Liver (tissue), 8 donors: ENCODE measurements at regions not wholly inside any gene's neighbourhood (a gene's known extent, or its start where the extent isn't known, plus 50 kb on each side); places are given as distances from the start of the nearest gene placed in this dataset.

Source experiments
- DNase-seq: peaks from one replicate; pipeline ENCODE4 v3.0.0-alpha.2; 2017; ENCODE audit warnings: low spot score
- H3K27ac ChIP-seq, 2 donors: one replicate each; pipeline ENCODE4 v1.7.0; 2013; ENCODE audit warnings: inconsistent platforms in 2 of 2, low read length in 2 of 2, control low read depth in 1 of 2, low read depth in 1 of 2, mild to moderate bottlenecking in 1 of 2
- H3K27me3 ChIP-seq, 4 donors: one replicate each; pipeline versions ENCODE4 v1.6.1 to v1.7.0; 2013; ENCODE audit warnings: low read length in 3 of 4, inconsistent platforms in 1 of 4, mild to moderate bottlenecking in 1 of 4, moderate library complexity in 1 of 4; ENCODE audit not compliant: control insufficient read depth in 4 of 4, insufficient read depth in 4 of 4
- H3K36me3 ChIP-seq, 4 donors: one replicate each; pipeline versions ENCODE4 v1.6.1 to v1.7.0; 2013; ENCODE audit warnings: low read length in 3 of 4, mild to moderate bottlenecking in 3 of 4, low read depth in 1 of 4, moderate library complexity in 1 of 4; ENCODE audit not compliant: control insufficient read depth in 4 of 4, insufficient read depth in 3 of 4
- H3K4me1 ChIP-seq, 4 donors: one replicate each; pipeline versions ENCODE4 v1.6.1 to v1.7.0; 2013; ENCODE audit warnings: low read length in 3 of 4, mild to moderate bottlenecking in 3 of 4, moderate library complexity in 1 of 4; ENCODE audit not compliant: control insufficient read depth in 4 of 4, insufficient read depth in 4 of 4
- H3K4me3 ChIP-seq, 3 donors: one replicate each; pipeline versions ENCODE4 v1.6.1 to v1.7.0; 2013; ENCODE audit warnings: low read length in 3 of 3, control low read depth in 1 of 3, low read depth in 1 of 3, mild to moderate bottlenecking in 1 of 3
- H3K9ac ChIP-seq, 2 donors: one replicate each; pipeline ENCODE4 v1.7.0; 2013; ENCODE audit warnings: low read length in 2 of 2, mild to moderate bottlenecking in 2 of 2, moderate library complexity in 2 of 2, control low read depth in 1 of 2, low read depth in 1 of 2
- H3K9me3 ChIP-seq, 4 donors: one replicate each; pipeline versions ENCODE4 v1.6.1 to v1.7.0; 2013; ENCODE audit warnings: low read length in 3 of 4; ENCODE audit not compliant: control insufficient read depth in 4 of 4
- ATF3 ChIP-seq: IDR thresholded peaks from 2 replicates; pipeline ENCODE4 v1.6.1; 2016; ENCODE audit warnings: antibody characterized with exemption
- CTCF ChIP-seq: fragments of 150-350 bp; IDR thresholded peaks from 2 replicates; pipeline ENCODE4 v1.5.1; 2017; ENCODE audit warnings: improper control_type of control experiment, low read depth, low read length; ENCODE audit not compliant: missing input control
- EGR1 ChIP-seq, 2 donors: IDR thresholded peaks; 2 replicates each; pipeline ENCODE4 v1.6.1; 2016 to 2018; ENCODE audit warnings: antibody characterized with exemption in 2 of 2, low read depth in 2 of 2
- FOXA1 ChIP-seq: IDR thresholded peaks from 2 replicates; pipeline ENCODE4 v1.6.1; 2016; ENCODE audit warnings: antibody characterized with exemption
- FOXA2 ChIP-seq: IDR thresholded peaks from 2 replicates; pipeline ENCODE4 v1.6.1; 2016; ENCODE audit warnings: antibody characterized with exemption
- GABPA ChIP-seq, 2 donors: IDR thresholded peaks in 1 of 2; conservative IDR thresholded peaks in 1 of 2; 2 replicates each; pipeline ENCODE4 v1.6.1; 2016; ENCODE audit warnings: antibody characterized with exemption in 2 of 2, mild to moderate bottlenecking in 1 of 2, moderate library complexity in 1 of 2
- HNF4A ChIP-seq, 2 donors: conservative IDR thresholded peaks; 2 replicates each; pipeline ENCODE4 v1.6.1; 2016; ENCODE audit warnings: antibody characterized with exemption in 2 of 2, mild to moderate bottlenecking in 2 of 2
- HNF4G ChIP-seq: IDR thresholded peaks from 2 replicates; pipeline ENCODE4 v1.6.1; 2016; ENCODE audit warnings: antibody characterized with exemption
- JUND ChIP-seq, 2 donors: IDR thresholded peaks; 2 replicates each; pipeline ENCODE4 v1.6.1; 2016; ENCODE audit warnings: antibody characterized with exemption in 2 of 2
- MAX ChIP-seq: IDR thresholded peaks from 2 replicates; pipeline ENCODE4 v1.6.1; 2016; ENCODE audit warnings: antibody characterized with exemption
- NR2F2 ChIP-seq: IDR thresholded peaks from 2 replicates; pipeline ENCODE4 v1.6.1; 2016; ENCODE audit warnings: antibody characterized with exemption
- RAD21 ChIP-seq, 2 donors: IDR thresholded peaks; 2 replicates each; pipeline ENCODE4 v1.6.1; 2016; ENCODE audit warnings: antibody characterized with exemption in 2 of 2, mild to moderate bottlenecking in 2 of 2
- REST ChIP-seq: IDR thresholded peaks from 2 replicates; pipeline ENCODE4 v1.6.1; 2016; ENCODE audit warnings: antibody characterized with exemption, mild to moderate bottlenecking
- RXRA ChIP-seq, 2 donors: IDR thresholded peaks; 2 replicates each; pipeline ENCODE4 v1.6.1; 2017 to 2018; ENCODE audit warnings: antibody characterized with exemption in 2 of 2, mild to moderate bottlenecking in 1 of 2
- SP1 ChIP-seq: IDR thresholded peaks from 2 replicates; pipeline ENCODE4 v1.6.1; 2018; ENCODE audit warnings: antibody characterized with exemption, mild to moderate bottlenecking
- TAF1 ChIP-seq: conservative IDR thresholded peaks from 2 replicates; pipeline ENCODE4 v1.6.1; 2016; ENCODE audit warnings: antibody characterized with exemption, mild to moderate bottlenecking
- YY1 ChIP-seq: IDR thresholded peaks from 2 replicates; pipeline ENCODE4 v1.6.1; 2016; ENCODE audit warnings: antibody characterized with exemption, mild to moderate bottlenecking
- ZBTB33 ChIP-seq: IDR thresholded peaks from 2 replicates; pipeline ENCODE4 v1.6.1; 2016; ENCODE audit warnings: antibody characterized with exemption
- WGBS: extraction: QIAGEN DNeasy Blood & Tissue Kit; methylation state at CpG from one replicate; pipeline ENCODE4 v1.1.7; 2013; 5-methylcytosine and 5-hydroxymethylcytosine counted together
- donor health status: healthy.
- donor health status: healthy.
- donor health status: healthy.
- donor health status: healthy.
- donor health status: healthy.

GRCh38 chr4:181582595-181582994 is 660.6 kb upstream of the TENM3 start:
- WGBS = 82% methylated on average over 4 of the region's 4 CpGs
- Histone ChIP-seq H3K9ac (no peak overlapping the region), H3K27ac (no peak overlapping the region), H3K9me3 (no peaks in the 10 kb centered on the region), H3K27me3 (peaks cover 0 to 2% (median 0%) of the 10 kb centered on the region in 4 donors), H3K36me3 (no peaks in the 10 kb centered on the region), H3K4me1 (no peaks in the 10 kb centered on the region), H3K4me3 (no peak overlapping the region)
- DNase-seq = no peak
- no peak for TF ChIP-seq REST
- TF ChIP-seq FOXA2 = no peak
- TF ChIP-seq JUND (IDR thresholded peaks at IDR 0.05) = no peak
- no peak for TF ChIP-seq RXRA (IDR thresholded peaks at IDR 0.05)
- no peak for TF ChIP-seq MAX
- no peak for TF ChIP-seq TAF1
- no peak for TF ChIP-seq YY1
- no peak for TF ChIP-seq EGR1 (IDR thresholded peaks at IDR 0.05; ENCODE audit: low read depth in 2 of 2)
- TF ChIP-seq HNF4G = no peak
- no peak for TF ChIP-seq HNF4A (conservative IDR thresholded peaks at IDR 0.05)
- no peak for TF ChIP-seq RAD21 (IDR thresholded peaks at IDR 0.05)
- no peak for TF ChIP-seq SP1
- TF ChIP-seq GABPA (IDR thresholded peaks at IDR 0.05 in 1 of 2, conservative IDR thresholded peaks at IDR 0.05 in 1 of 2) = no peak

GRCh38 chr4:181588733-181589302 is 654.4 kb upstream of the TENM3 start:
- Histone ChIP-seq H3K9me3 (no peaks in the 10 kb centered on the region), H3K36me3 (no peaks in the 10 kb centered on the region), H3K4me1 (no peaks in the 10 kb centered on the region), H3K27ac (no peak overlapping the region), H3K4me3 (no peak overlapping the region), H3K27me3 (no peaks in the 10 kb centered on the region), H3K9ac (no peak overlapping the region)
- 70% methylated on average over 4 of the region's 4 CpGs for WGBS
- TF ChIP-seq REST = no peak
- TF ChIP-seq EGR1 (IDR thresholded peaks at IDR 0.05; ENCODE audit: low read depth in 2 of 2) = no peak
- no peak for TF ChIP-seq TAF1
- TF ChIP-seq NR2F2 = no peak
- no peak for TF ChIP-seq FOXA2
- no peak for TF ChIP-seq JUND (IDR thresholded peaks at IDR 0.05)
- TF ChIP-seq SP1 = no peak
- TF ChIP-seq HNF4G = no peak
- no peak for TF ChIP-seq MAX
- no peak for TF ChIP-seq RXRA (IDR thresholded peaks at IDR 0.05)
- no peak for TF ChIP-seq RAD21 (IDR thresholded peaks at IDR 0.05)
- no peak for TF ChIP-seq GABPA (IDR thresholded peaks at IDR 0.05 in 1 of 2, conservative IDR thresholded peaks at IDR 0.05 in 1 of 2)
- no peak for TF ChIP-seq ZBTB33
- TF ChIP-seq ATF3 = no peak
- TF ChIP-seq HNF4A (conservative IDR thresholded peaks at IDR 0.05) = no peak
- TF ChIP-seq YY1 = no peak
- TF ChIP-seq CTCF = no peak
- TF ChIP-seq FOXA1 = no peak
- DNase-seq = no peak
